C4-2B (cell line): ENCODE measurements at regions not wholly inside any gene's neighbourhood (a gene's known extent, or its start where the extent isn't known, plus 50 kb on each side); places are given as distances from the start of the nearest gene placed in this dataset.

Experiments used
- CTCF ChIP-seq: fragments of 450-650 bp; conservative IDR thresholded peaks from 2 replicates; pipeline ENCODE4 v1.5.1; 2017; ENCODE audit warnings: mild to moderate bottlenecking
- ZFX ChIP-seq: fragments of 450-650 bp; IDR thresholded peaks from 2 replicates; pipeline ENCODE4 v1.6.1; 2017

GRCh38 chr2:39872748-39873147, 93.7 kb upstream of the THUMPD2 start:
- TF ChIP-seq CTCF (no peak), ZFX (no peak)
